NT2/D1 (cell line): ENCODE measurements at regions not wholly inside any gene's neighbourhood (a gene's known extent, or its start where the extent isn't known, plus 50 kb on each side); places are given as distances from the start of the nearest gene placed in this dataset.

Source experiments
- YY1 ChIP-seq: IDR thresholded peaks from 2 replicates; pipeline ENCODE4 v1.6.1; 2011; ENCODE audit not compliant: insufficient read length, insufficient read depth
- ZNF274 ChIP-seq: IDR thresholded peaks from 2 replicates; pipeline ENCODE4 v1.6.1; 2011; ENCODE audit warnings: mild to moderate bottlenecking, low read depth, low read length

- TF ChIP-seq ZNF274 (no peak), YY1 (no peak)
Observed at GRCh38 chr1:239443361-239443760, 57.0 kb downstream of the CHRM3 start.
